ENCODE measurements at regions not wholly inside any gene's neighbourhood (a gene's known extent, or its start where the extent isn't known, plus 50 kb on each side); places are given as distances from the start of the nearest gene placed in this dataset.

GRCh38 chr7:89514970-89515369 is 639.3 kb upstream of the STEAP1 start:
- TF ChIP-seq FOS (IDR thresholded peaks at IDR 0.05; ENCODE audit: low read depth, low read length) (no peak), CEBPB (IDR thresholded peaks at IDR 0.05; ENCODE audit: low read depth, low read length) (no peak)

All from IMR-90 (cell line).